ENCODE measurements at regions not wholly inside any gene's neighbourhood (a gene's known extent, or its start where the extent isn't known, plus 50 kb on each side); places are given as distances from the start of the nearest gene placed in this dataset.

GRCh38 chr13:44112700-44113329 is 233.1 kb downstream of the LACC1 start:
- TF ChIP-seq CTCF (IDR thresholded peaks at IDR 0.05; ENCODE audit: borderline replicate concordance, insufficient read depth, low read depth, low read length), result no peak
- H3K4me3 ChIP-seq (ENCODE audit: low read depth, low read length), result no peak overlapping the region

GRCh38 chr13:44116562-44117332 is 237.0 kb downstream of the LACC1 start:
- no peak for TF ChIP-seq CTCF (IDR thresholded peaks at IDR 0.05; ENCODE audit: borderline replicate concordance, insufficient read depth, low read depth, low read length)
- H3K4me3 ChIP-seq (ENCODE audit: low read depth, low read length), result no peak overlapping the region

GRCh38 chr13:44117351-44117750 is 237.6 kb downstream of the LACC1 start:
- no peak overlapping the region for H3K4me3 ChIP-seq (ENCODE audit: low read depth, low read length)
- TF ChIP-seq CTCF (IDR thresholded peaks at IDR 0.05; ENCODE audit: borderline replicate concordance, insufficient read depth, low read depth, low read length), result no peak

GRCh38 chr13:44117816-44118215 is 238.1 kb downstream of the LACC1 start:
- no peak for TF ChIP-seq CTCF (IDR thresholded peaks at IDR 0.05; ENCODE audit: borderline replicate concordance, insufficient read depth, low read depth, low read length)
- no peak overlapping the region for H3K4me3 ChIP-seq (ENCODE audit: low read depth, low read length)

- TF ChIP-seq CTCF (IDR thresholded peaks at IDR 0.05; ENCODE audit: borderline replicate concordance, insufficient read depth, low read depth, low read length), result no peak
- H3K4me3 ChIP-seq (ENCODE audit: low read depth, low read length), result no peak overlapping the region
Observed at GRCh38 chr13:44118881-44119280, 239.2 kb downstream of the LACC1 start.

GRCh38 chr13:44120043-44120442 is 240.3 kb downstream of the LACC1 start:
- no peak for TF ChIP-seq CTCF (IDR thresholded peaks at IDR 0.05; ENCODE audit: borderline replicate concordance, insufficient read depth, low read depth, low read length)

More at GRCh38 chr13:44120043-44120442, 240.3 kb downstream of the LACC1 start:
- no peak overlapping the region for H3K4me3 ChIP-seq (ENCODE audit: low read depth, low read length)
